ENCODE measurements at regions not wholly inside any gene's neighbourhood (a gene's known extent, or its start where the extent isn't known, plus 50 kb on each side); places are given as distances from the start of the nearest gene placed in this dataset.

- Mint-ChIP-seq H3K4me1 (ENCODE audit: low read depth) (no peaks in the 10 kb centered on the region), H3K36me3 (ENCODE audit: insufficient read depth) (no peaks in the 10 kb centered on the region), H3K9me3 (peaks cover 11% of the 10 kb centered on the region), H3K27me3 (ENCODE audit: low read depth) (no peaks in the 10 kb centered on the region), H3K4me3 (no peak overlapping the region)
- no peak for DNase-seq
- ATAC-seq = no peak
Observed at GRCh38 chr10:130914367-130914766, 397.2 kb downstream of the TCERG1L start.

GRCh38 chr10:130915065-130915464 is 396.5 kb downstream of the TCERG1L start:
- DNase-seq (no peak), ATAC-seq (no peak)
- no peak overlapping the region for H3K4me3 Mint-ChIP-seq
- no peaks in the 10 kb centered on the region for H3K36me3 Mint-ChIP-seq (ENCODE audit: insufficient read depth)
- H3K4me1 Mint-ChIP-seq (ENCODE audit: low read depth) = no peaks in the 10 kb centered on the region
- no peaks in the 10 kb centered on the region for H3K27me3 Mint-ChIP-seq (ENCODE audit: low read depth)
- H3K9me3 Mint-ChIP-seq = peaks cover 11% of the 10 kb centered on the region

- ATAC-seq = no peak
- H3K4me1 Mint-ChIP-seq (ENCODE audit: low read depth) = no peaks in the 10 kb centered on the region
- no peaks in the 10 kb centered on the region for H3K9me3 Mint-ChIP-seq
- no peaks in the 10 kb centered on the region for H3K27me3 Mint-ChIP-seq (ENCODE audit: low read depth)
- H3K36me3 Mint-ChIP-seq (ENCODE audit: insufficient read depth) = no peaks in the 10 kb centered on the region
- no peak overlapping the region for H3K4me3 Mint-ChIP-seq
- no peak for DNase-seq
Observed at GRCh38 chr10:130921461-130921860, 390.1 kb downstream of the TCERG1L start.

- no peak for DNase-seq
- no peaks in the 10 kb centered on the region for H3K4me1 Mint-ChIP-seq (ENCODE audit: low read depth)
- no peaks in the 10 kb centered on the region for H3K9me3 Mint-ChIP-seq
Observed at GRCh38 chr10:130921911-130922440, 389.5 kb downstream of the TCERG1L start.

GRCh38 chr10:130923596-130923995 is 387.9 kb downstream of the TCERG1L start:
- H3K27me3 Mint-ChIP-seq (ENCODE audit: low read depth) = no peaks in the 10 kb centered on the region

More at GRCh38 chr10:130921911-130922440, 389.5 kb downstream of the TCERG1L start:
- no peak for ATAC-seq
- Mint-ChIP-seq H3K4me3 (no peak overlapping the region), H3K36me3 (ENCODE audit: insufficient read depth) (no peaks in the 10 kb centered on the region), H3K27me3 (ENCODE audit: low read depth) (no peaks in the 10 kb centered on the region)

GRCh38 chr10:130924138-130924819 is 387.2 kb downstream of the TCERG1L start:
- DNase-seq (no peak), ATAC-seq (no peak)
- no peaks in the 10 kb centered on the region for H3K27me3 Mint-ChIP-seq (ENCODE audit: low read depth)
- no peaks in the 10 kb centered on the region for H3K4me1 Mint-ChIP-seq (ENCODE audit: low read depth)
- no peaks in the 10 kb centered on the region for H3K36me3 Mint-ChIP-seq (ENCODE audit: insufficient read depth)
- H3K9me3 Mint-ChIP-seq = no peaks in the 10 kb centered on the region
- no peak overlapping the region for H3K4me3 Mint-ChIP-seq

More at GRCh38 chr10:130923596-130923995, 387.9 kb downstream of the TCERG1L start:
- H3K4me1 Mint-ChIP-seq (ENCODE audit: low read depth) = no peaks in the 10 kb centered on the region
- H3K36me3 Mint-ChIP-seq (ENCODE audit: insufficient read depth) = no peaks in the 10 kb centered on the region
- DNase-seq = no peak
- H3K4me3 Mint-ChIP-seq = no peak overlapping the region
- ATAC-seq = no peak
- H3K9me3 Mint-ChIP-seq = no peaks in the 10 kb centered on the region

- no peak for ATAC-seq
- Mint-ChIP-seq H3K9me3 (no peaks in the 10 kb centered on the region), H3K36me3 (ENCODE audit: insufficient read depth) (no peaks in the 10 kb centered on the region), H3K4me1 (ENCODE audit: low read depth) (no peaks in the 10 kb centered on the region), H3K4me3 (no peak overlapping the region), H3K27me3 (ENCODE audit: low read depth) (no peaks in the 10 kb centered on the region)
- no peak for DNase-seq
Observed at GRCh38 chr10:130926442-130926841, 385.1 kb downstream of the TCERG1L start.

- Mint-ChIP-seq H3K4me1 (ENCODE audit: low read depth) (no peaks in the 10 kb centered on the region), H3K27me3 (ENCODE audit: low read depth) (no peaks in the 10 kb centered on the region), H3K4me3 (no peak overlapping the region), H3K9me3 (no peaks in the 10 kb centered on the region), H3K36me3 (ENCODE audit: insufficient read depth) (no peaks in the 10 kb centered on the region)
- ATAC-seq (no peak), DNase-seq (no peak)
Observed at GRCh38 chr10:130927157-130927556, 384.4 kb downstream of the TCERG1L start.

- Mint-ChIP-seq H3K4me3 (no peak overlapping the region), H3K27me3 (ENCODE audit: low read depth) (no peaks in the 10 kb centered on the region), H3K9me3 (no peaks in the 10 kb centered on the region), H3K4me1 (ENCODE audit: low read depth) (no peaks in the 10 kb centered on the region), H3K36me3 (ENCODE audit: insufficient read depth) (no peaks in the 10 kb centered on the region)
- DNase-seq (no peak), ATAC-seq (no peak)
Observed at GRCh38 chr10:130928306-130928705, 383.2 kb downstream of the TCERG1L start.

GRCh38 chr10:130929422-130930325 is 381.8 kb downstream of the TCERG1L start:
- no peaks in the 10 kb centered on the region for H3K4me1 Mint-ChIP-seq (ENCODE audit: low read depth)
- no peaks in the 10 kb centered on the region for H3K27me3 Mint-ChIP-seq (ENCODE audit: low read depth)
- no peak for DNase-seq
- no peak for ATAC-seq
- H3K36me3 Mint-ChIP-seq (ENCODE audit: insufficient read depth) = no peaks in the 10 kb centered on the region
- H3K4me3 Mint-ChIP-seq = no peak overlapping the region
- H3K9me3 Mint-ChIP-seq = no peaks in the 10 kb centered on the region

GRCh38 chr10:130930821-130931220 is 380.7 kb downstream of the TCERG1L start:
- Mint-ChIP-seq H3K9me3 (no peaks in the 10 kb centered on the region), H3K4me1 (ENCODE audit: low read depth) (no peaks in the 10 kb centered on the region), H3K36me3 (ENCODE audit: insufficient read depth) (no peaks in the 10 kb centered on the region), H3K4me3 (no peak overlapping the region), H3K27me3 (ENCODE audit: low read depth) (no peaks in the 10 kb centered on the region)
- ATAC-seq (no peak), DNase-seq (no peak)

GRCh38 chr10:130931256-130931655 is 380.3 kb downstream of the TCERG1L start:
- Mint-ChIP-seq H3K4me3 (no peak overlapping the region), H3K9me3 (no peaks in the 10 kb centered on the region), H3K4me1 (ENCODE audit: low read depth) (no peaks in the 10 kb centered on the region), H3K36me3 (ENCODE audit: insufficient read depth) (no peaks in the 10 kb centered on the region), H3K27me3 (ENCODE audit: low read depth) (no peaks in the 10 kb centered on the region)
- DNase-seq (no peak), ATAC-seq (no peak)

- H3K9me3 Mint-ChIP-seq = no peaks in the 10 kb centered on the region
- H3K4me1 Mint-ChIP-seq (ENCODE audit: low read depth) = no peaks in the 10 kb centered on the region
- H3K27me3 Mint-ChIP-seq (ENCODE audit: low read depth) = no peaks in the 10 kb centered on the region
- no peak for DNase-seq
- no peaks in the 10 kb centered on the region for H3K36me3 Mint-ChIP-seq (ENCODE audit: insufficient read depth)
- no peak overlapping the region for H3K4me3 Mint-ChIP-seq
- ATAC-seq = no peak
Observed at GRCh38 chr10:130932326-130933007, 379.1 kb downstream of the TCERG1L start.

- Mint-ChIP-seq H3K9me3 (no peaks in the 10 kb centered on the region), H3K36me3 (ENCODE audit: insufficient read depth) (no peaks in the 10 kb centered on the region), H3K4me1 (ENCODE audit: low read depth) (no peaks in the 10 kb centered on the region), H3K4me3 (no peak overlapping the region), H3K27me3 (ENCODE audit: low read depth) (peaks cover 3% of the 10 kb centered on the region)
- DNase-seq (no peak), ATAC-seq (no peak)
Observed at GRCh38 chr10:130933008-130933390, 378.5 kb downstream of the TCERG1L start.

All from activated T-cell treated with anti-CD3 and anti-CD28 coated beads, Interleukin-2, amount 50 U/mL, for 4 hours (primary cell).